22Rv1 (cell line): ENCODE measurements at regions not wholly inside any gene's neighbourhood (a gene's known extent, or its start where the extent isn't known, plus 50 kb on each side); places are given as distances from the start of the nearest gene placed in this dataset.

ENCODE experiments used
- H3K27ac ChIP-seq: fragments of 450-650 bp; 2 replicates; pipeline ENCODE4 v1.5.1; 2017
- ZFX ChIP-seq: fragments of 450-650 bp; IDR thresholded peaks from 2 replicates; pipeline ENCODE4 v1.6.1; 2017; ENCODE audit warnings: antibody characterized with exemption, borderline replicate concordance
- TF ChIP-seq, protein P1 (sequence below): fragments of 450-650 bp; IDR thresholded peaks from 2 replicates; pipeline ENCODE4 v1.5.1; 2017; ENCODE audit warnings: mild to moderate bottlenecking

DNA sequence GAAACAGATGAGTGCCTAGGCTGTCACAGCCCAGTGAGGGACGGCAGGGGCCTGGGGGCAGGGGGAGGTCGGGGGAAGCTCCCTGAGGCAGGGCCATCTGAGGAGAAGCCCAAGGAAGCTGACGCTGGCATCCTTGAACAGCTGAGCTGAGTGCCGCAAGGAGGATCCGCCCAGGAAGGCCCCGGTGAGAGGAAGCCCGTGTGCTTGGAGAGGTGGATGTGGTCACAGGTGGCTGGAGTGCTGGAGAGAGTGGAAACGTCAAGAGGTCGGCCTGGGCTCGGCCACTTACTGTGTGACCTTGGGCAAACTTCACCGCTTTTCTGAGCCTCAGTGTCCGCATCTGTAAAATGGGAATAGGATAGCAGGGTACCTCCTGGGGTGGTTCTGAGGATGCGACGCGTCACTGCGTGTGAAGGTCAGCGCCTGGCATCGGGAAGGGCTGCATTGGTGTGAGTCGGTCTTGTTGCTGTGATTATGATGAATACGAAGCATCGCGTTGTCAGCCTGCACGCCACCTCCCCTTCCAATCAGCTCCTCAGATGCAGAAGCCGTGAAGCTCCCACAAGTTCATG, 116.1 kb upstream of the PTPN1 start:
- H3K27ac ChIP-seq = no peak overlapping the region
- no peak for TF ChIP-seq ZFX
- TF ChIP-seq, protein P1, sequence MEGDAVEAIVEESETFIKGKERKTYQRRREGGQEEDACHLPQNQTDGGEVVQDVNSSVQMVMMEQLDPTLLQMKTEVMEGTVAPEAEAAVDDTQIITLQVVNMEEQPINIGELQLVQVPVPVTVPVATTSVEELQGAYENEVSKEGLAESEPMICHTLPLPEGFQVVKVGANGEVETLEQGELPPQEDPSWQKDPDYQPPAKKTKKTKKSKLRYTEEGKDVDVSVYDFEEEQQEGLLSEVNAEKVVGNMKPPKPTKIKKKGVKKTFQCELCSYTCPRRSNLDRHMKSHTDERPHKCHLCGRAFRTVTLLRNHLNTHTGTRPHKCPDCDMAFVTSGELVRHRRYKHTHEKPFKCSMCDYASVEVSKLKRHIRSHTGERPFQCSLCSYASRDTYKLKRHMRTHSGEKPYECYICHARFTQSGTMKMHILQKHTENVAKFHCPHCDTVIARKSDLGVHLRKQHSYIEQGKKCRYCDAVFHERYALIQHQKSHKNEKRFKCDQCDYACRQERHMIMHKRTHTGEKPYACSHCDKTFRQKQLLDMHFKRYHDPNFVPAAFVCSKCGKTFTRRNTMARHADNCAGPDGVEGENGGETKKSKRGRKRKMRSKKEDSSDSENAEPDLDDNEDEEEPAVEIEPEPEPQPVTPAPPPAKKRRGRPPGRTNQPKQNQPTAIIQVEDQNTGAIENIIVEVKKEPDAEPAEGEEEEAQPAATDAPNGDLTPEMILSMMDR = no peak

DNA sequence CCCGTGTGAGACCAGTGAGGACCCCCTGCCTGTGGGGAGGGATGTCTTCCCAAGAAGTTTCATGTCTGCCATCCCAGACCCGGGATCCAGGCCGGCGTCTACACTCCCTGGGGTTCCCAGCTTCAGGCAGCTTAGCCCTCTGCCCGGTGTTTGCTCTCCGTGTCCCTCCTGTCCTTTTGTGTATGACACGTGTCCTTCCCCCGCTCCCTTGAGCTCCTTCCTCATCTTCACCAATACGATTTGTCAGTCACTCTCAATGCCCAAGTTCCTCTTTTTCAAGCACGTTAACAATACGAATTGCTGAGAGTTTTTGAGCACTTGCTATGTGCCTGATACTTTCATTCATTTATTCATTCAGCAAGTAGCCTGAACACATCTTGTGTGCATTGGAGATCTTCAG, 115.6 kb upstream of the PTPN1 start:
- H3K27ac ChIP-seq = no peak overlapping the region
- TF ChIP-seq ZFX = no peak
- TF ChIP-seq, protein P1 = no peak

DNA sequence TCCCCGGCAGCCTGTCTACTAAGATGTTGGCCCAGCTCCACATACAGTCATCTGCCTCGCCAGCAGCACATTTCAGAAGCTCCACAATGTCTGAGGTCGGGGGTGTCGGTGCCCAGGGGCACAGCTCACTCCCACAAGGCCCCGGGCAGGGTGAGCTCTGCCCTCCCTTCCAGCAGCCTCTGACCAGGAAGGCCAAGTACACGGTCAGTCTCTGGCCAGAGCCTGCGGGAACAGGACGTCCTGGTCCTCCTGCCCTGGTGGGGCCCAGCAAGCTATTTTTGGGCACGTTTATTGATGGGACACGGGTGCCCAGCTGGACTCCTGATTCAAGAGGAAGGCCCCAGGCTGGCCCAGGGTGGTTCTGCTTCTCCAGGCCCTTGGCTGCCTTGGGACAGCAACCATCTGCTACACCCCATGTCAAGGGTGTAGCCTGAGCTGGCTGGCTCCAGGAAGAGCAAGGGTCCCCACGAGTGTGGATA, 114.9 kb upstream of the PTPN1 start:
- H3K27ac ChIP-seq = no peak overlapping the region
- no peak for TF ChIP-seq ZFX
- TF ChIP-seq, protein P1 = no peak

DNA sequence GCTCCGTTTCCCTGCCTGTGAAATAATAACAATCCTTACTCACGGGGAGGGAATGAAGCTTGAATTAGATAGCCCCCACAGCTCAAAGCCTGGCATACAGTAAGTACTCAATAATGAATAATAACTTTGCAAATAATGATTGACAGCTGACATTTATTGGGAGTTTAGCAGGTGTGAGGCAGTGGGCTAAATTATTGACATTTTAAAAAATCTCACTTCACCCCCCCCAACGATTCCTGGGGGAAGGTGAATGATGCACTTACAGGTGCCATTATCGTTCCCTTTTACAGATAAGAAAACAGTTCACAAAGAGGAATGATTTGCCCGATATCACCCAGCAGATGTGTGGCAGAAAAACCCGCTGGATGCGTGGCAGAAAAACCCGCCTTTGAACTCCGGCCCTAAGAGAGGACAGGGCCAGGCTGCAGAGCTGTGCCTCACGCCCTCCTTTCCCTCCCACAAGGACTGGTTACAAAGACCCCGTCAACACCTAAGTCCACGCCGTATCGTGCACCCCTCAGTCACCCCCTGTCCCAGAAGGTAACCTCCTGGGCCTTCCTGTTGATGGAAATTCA, 114.2 kb upstream of the PTPN1 start:
- no peak overlapping the region for H3K27ac ChIP-seq
- TF ChIP-seq, protein P1 = no peak
- no peak for TF ChIP-seq ZFX

DNA sequence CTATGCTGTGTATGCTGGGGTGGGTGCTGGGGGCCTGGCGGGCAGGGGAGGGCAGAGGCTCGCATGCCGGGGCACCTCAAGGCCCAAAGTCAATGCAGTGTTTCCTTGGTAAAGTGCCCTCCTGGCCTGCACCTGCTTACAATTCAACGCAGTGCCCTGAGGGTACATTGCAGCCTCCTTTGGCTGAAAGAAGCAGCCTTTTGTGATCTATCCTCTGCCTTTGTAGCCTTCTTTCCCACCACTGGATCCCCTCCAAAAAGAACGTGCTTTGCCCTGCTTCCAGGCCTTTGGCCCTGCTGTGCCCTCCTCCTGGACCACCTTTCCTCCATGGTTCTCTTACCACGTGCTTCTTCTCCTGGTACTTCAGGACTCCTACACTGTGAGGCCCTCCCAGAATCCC, 113.6 kb upstream of the PTPN1 start:
- no peak overlapping the region for H3K27ac ChIP-seq
- TF ChIP-seq, protein P1 = no peak
- TF ChIP-seq ZFX = no peak

DNA sequence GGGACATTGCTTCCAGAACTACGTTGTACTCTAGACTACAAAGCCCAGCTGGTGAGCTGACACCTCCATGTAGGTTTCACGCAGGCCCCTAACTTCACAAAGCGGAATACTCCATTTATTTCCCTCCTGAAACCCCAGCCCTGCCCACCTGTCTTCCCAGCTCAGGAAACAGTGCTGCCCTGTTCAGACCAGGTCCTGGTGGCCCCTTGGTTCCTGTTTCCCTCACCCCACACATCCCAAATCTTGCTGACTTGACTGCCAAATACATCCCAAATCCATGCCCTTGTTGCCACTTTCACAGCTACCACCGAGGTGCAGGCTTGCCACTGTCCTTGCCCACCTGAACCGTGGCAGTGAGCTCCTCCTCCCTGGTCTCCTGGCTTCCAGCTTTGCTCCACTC, 113.1 kb upstream of the PTPN1 start:
- no peak for TF ChIP-seq ZFX
- TF ChIP-seq, protein P1 = no peak
- H3K27ac ChIP-seq = no peak overlapping the region

DNA sequence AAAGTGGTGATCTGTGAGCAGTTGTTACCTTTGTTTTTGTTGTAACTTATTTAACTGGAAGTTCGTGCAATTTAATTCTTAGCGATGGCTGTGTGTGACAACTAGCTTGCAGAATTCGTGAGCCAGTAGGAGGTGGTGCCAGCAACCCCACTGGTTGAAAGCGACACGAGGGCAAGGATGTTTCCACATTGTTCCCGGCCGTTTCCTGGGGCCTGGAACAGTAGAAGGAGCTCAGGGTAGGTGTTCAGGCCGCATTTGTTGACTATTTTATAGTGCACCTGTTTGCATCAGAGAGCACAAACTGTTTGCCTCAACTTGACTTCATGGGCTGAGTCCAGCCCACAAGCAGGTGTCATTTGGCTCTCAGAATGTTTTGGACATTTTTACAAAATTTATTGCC, 112.1 kb upstream of the PTPN1 start:
- H3K27ac ChIP-seq = no peak overlapping the region
- TF ChIP-seq, protein P1 = no peak
- no peak for TF ChIP-seq ZFX
